ENCODE measurements at regions not wholly inside any gene's neighbourhood (a gene's known extent, or its start where the extent isn't known, plus 50 kb on each side); places are given as distances from the start of the nearest gene placed in this dataset.

DNA sequence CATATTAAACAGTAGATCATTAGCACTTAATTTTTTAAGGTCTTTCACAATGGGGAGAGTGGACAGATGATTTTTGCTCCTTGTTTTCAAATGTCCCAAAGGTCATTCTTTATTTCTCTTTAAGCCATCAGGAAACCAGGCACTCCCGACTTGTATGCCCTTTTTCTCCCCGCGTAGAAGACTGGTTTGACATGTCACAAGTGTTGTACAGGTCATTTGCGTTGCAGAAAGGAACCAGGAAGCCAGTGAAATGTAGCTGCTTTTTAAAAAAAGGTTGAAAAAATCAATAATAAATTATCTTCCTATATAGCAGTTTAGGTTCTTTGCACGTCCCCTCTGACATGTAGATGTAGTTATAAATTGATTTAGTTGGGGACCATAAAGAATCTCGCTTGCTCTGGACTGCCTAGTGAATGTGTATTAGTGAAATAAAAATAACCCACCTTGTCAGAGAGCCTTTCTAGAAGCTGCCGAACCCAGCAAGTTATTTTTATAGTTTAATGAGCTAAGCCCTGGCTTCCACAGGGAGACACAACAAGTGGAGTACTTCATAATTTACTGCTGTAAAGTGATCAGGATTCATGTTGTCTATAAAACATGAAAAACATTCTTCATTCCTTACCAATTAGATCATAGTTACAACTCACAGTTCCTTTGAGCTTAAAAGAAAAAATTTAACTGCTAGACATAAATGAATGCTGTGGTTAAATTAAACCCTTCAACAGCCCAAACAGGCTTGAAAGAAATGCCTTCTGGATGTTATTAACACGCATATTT, 404.6 kb downstream of the CSNK1G3 start:
- TF ChIP-seq CTCF (conservative IDR thresholded peaks at IDR 0.05; ENCODE audit: low read depth, low read length) (no peak), EZH2 (IDR thresholded peaks at IDR 0.05; ENCODE audit: borderline replicate concordance, low read depth, low read length, poor library complexity, severe bottlenecking) (no peak)
